Activated CD4-positive, CD25-positive, alpha-beta regulatory T cell (primary cell): ENCODE measurements at regions not wholly inside any gene's neighbourhood (a gene's known extent, or its start where the extent isn't known, plus 50 kb on each side); places are given as distances from the start of the nearest gene placed in this dataset.
"Not testable (repeated sequence)": the region's sequence is repeated elsewhere in the genome, so short reads cannot be mapped to it uniquely, and the experiment has no call there.

ENCODE experiments used
- DNase-seq, 4 experiments: peaks; one replicate each; lab custom pipeline; 2025; lab: John Stamatoyannopoulos, UW

DNA sequence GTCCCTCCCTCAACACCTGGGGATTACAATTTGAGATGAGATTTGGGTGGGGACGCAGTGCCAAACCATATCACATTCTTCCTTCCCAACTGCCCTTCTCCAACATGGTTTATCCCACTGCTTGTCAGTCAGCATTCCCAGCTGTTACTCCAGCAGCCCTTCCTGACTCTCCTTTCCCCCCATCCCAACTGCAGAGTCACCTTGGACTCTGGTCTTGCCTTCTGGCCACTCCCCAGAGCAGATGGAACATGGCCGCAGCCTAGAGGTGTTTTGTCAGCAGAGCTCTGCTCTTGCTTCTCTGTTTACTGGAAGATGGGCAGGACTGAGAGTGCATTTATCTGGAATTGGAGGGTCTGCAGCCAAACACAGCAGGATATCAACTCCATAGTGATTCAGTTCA, 51.2 kb upstream of the MEX3C start:
- no peak for DNase-seq

GRCh38 chr18:51250006-51250405, 52.5 kb upstream of the MEX3C start:
- no peak for DNase-seq

DNA sequence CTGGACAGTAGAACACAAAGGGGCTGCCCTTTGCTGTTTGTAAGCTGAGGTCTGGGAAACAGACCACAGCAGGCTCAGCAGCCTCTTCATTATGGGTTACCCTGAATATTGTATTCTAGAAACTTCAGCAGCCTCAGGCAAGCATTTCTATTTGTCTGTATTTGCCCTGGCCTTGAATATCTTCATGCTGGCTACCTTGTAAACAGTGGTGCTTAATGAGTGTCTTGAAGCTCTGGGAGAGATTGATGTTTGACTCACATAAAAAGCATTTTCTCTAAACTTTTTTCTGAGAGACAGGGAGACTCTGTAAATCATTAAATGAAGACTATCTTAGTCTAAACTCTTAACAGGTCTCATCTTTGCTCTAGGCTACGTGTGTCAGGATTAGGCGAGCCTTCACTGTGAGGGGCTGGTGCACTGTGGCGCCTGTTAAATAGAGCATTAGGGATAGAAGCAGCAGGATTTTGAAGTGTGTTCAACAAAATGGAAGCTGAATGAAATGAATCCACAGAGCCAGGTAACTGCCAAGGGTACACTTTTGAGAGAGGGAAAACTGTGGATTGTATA, 53.1 kb upstream of the MEX3C start:
- no peak for DNase-seq

DNA sequence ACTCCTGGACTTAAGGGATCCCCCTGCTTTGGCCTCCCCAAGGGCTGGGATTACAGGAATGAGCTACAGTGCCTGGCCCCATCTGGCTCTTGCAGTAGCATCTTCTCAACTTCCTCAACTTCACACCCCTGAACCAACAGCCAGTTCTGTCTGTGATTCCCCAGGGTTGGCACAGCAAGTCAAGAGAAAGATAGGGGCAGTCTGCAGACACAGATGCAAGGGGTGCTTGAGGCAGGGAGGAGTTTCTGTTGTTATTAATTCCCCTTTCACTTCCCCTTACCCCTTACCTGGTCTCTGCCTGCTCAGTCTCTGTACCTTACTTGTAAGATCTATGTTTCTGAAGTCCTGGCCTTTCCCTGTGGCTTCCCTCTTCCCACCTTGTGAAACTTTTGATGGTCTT, 54.1 kb upstream of the MEX3C start:
- no peak for DNase-seq

GRCh38 chr18:51253476-51253875, 56.0 kb upstream of the MEX3C start:
- DNase-seq, result no peak

GRCh38 chr18:51255693-51256092, 58.2 kb upstream of the MEX3C start:
- DNase-seq, result no peak

DNA sequence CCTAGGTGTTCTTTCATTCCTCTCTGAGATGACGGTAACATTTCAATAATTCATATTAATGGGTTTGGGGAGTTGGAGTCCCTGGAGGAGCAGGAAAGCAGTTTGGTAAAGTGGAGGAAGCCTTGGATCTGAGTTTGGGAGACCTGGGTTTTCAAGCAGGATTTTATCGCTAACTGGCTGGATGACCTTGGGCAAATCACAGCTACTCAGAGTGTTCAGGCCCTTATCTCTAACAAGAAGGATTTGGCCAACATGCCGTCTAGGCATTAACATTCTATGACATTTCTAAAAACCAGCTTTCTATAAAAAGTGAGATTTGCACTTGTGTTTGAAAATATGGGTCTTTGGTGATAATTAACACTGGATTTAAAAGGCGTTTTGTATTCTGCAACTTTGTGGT, 59.7 kb upstream of the MEX3C start:
- no peak for DNase-seq

- no peak for DNase-seq
These were observed 62.6 kb upstream of the MEX3C start for GRCh38 chr18:51260118-51260517.

- DNase-seq, result not testable (repeated sequence)
These were observed 68.6 kb upstream of the MEX3C start for GRCh38 chr18:51266077-51266476.

GRCh38 chr18:51266773-51267172, 69.3 kb upstream of the MEX3C start:
- DNase-seq, result no peak

GRCh38 chr18:51273437-51273836, 76.0 kb upstream of the MEX3C start:
- DNase-seq, result no peak

DNA sequence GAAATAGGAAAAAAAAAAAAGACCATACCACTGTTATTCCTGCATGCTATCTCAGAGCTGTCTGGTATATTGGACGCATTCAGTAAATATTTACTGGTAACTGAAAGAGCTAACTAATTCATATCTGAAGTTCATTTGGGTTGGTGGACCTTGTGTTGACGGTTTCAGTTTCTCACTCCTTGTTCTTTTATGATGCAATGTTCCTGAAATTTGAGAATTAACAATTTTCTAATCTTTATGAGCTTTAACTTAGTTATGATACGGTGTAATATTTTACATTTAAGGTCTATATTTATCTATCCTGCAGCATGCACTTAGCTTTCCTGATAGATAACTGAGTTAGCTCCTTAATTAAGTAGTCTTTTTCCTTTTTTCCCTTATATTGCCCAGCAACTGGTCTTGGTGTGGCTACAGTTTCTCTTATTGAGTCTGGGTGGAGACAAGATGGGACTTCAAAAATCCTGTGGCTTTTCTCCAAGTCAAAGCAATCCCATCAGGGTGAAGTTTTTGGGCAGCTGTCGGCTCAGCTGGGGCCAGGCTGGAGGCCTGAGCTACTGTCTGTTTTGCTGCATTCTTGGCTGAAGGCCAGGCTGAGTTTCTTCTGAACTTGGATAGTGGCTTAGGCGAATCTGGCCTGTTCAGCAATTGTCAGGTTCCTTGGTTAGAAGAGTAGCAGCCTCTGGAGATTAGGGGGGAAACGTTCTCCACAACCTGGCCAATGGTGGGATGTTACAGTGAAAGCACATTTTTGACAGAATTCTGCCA, 78.4 kb upstream of the MEX3C start:
- DNase-seq, result no peak

DNA sequence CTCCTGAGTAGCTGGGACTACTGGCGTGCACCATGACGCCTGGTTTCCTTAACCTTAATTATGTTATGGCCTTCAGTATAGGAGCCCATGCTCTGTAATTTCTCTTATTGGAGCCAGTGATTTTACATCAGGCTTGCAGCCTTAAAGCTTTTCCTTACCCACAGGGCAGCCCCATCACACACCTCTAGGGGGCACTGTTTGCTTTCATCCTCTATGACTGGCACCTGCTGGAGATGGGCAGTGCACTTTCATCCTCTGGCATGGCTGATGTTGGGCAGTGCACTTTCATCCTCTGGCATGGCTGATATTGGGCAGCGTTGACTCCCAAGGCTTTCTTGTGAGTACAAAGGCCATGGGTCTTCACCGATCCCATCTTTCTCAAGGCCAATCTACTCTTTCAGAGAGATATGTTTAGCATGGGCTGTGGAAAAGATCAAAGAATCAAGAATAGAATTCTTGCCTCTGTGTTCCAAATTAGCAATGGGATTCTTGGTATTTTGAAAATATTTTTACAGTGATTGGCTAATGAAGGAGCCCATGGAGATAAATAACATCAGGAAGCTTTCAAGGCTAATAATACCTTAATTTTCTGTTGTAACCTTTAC, 80.7 kb upstream of the MEX3C start:
- DNase-seq, result peak in 1 of 4 experiments; percentile 5

GRCh38 chr18:51279367-51279984, 82.0 kb upstream of the MEX3C start:
- no peak for DNase-seq

GRCh38 chr18:51287818-51288508, 90.5 kb upstream of the MEX3C start:
- DNase-seq, result no peak

- no peak for DNase-seq
These were observed 91.1 kb upstream of the MEX3C start for GRCh38 chr18:51288582-51288981.

GRCh38 chr18:51290860-51291259, 93.4 kb upstream of the MEX3C start:
- DNase-seq, result no peak

DNA sequence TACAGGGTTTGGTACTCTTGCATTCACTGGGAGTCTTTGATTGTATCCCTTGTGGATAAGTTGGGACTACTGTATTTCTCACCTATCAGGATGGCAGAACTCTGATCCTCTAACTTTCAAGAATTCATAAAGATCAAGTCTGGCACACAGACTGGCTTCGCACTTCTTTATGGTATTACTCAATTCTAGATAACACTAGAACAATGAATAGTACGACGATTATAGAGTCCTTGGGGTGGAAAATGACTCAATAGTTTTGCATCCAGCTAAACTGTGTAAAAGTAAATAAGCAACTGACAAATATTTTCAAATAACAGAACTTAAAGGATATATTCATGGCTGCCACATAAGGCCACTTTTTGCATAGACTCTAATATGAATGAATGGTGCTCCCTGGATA, 103.4 kb upstream of the MEX3C start:
- no peak for DNase-seq

DNA sequence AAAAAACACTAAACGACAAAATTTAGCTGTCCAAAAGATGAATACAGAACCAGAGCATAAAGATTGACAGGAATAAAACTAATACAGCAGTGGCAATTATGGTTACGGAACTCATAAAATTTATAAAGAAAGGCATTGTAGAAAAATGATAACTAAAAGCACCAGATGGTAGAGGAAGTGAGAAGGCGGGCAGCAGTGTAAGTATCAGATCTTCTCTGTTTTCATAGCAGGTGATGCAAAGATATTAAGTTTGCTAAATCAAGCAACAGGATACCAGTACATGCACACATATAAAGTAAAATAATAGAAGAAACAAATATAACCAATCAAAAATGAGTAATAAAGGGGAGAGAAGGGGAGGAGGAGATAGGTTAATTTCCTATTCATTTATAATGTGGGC, 103.9 kb upstream of the MEX3C start:
- no peak for DNase-seq

DNA sequence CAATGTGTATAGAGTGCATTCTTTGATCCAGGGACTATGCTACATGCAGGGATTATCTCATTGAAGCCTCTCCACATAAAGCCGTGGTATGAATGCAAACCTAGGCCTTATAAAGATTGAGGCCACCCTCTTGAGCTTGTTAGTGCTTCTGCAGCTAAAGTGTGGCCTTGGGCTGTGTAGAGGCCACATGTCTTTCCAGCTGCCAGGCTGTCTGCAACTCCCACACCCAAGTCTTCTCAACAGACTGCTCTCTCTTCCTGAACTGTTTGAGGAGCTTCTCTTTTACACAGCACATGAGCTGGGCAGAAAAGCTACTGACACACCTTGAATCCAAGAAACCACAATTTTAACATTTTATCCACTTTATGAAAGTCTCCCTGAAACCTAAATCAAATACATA, 119.2 kb upstream of the MEX3C start:
- DNase-seq, result no peak

- no peak for DNase-seq
These were observed 124.2 kb upstream of the MEX3C start for GRCh38 chr18:51321696-51322095.

DNA sequence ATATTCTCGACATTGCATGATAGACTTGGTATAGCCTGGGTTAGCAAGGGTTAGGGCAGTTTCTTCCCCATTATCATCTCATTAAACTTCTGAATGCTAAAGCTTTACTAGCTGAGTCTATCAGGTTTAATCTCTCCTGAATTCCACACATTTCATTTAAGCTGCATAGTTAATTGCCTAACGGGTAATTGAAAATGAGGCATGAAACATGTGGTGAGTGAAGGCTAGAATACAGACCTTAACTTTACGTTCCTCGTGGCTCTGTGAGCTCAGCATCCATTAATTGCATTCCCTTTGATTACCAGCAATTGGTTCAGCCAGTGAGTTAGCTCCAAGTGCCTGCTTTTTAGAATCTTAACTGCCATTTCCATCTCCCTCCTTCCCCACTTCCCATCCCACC, 126.5 kb upstream of the MEX3C start:
- DNase-seq, result no peak

DNA sequence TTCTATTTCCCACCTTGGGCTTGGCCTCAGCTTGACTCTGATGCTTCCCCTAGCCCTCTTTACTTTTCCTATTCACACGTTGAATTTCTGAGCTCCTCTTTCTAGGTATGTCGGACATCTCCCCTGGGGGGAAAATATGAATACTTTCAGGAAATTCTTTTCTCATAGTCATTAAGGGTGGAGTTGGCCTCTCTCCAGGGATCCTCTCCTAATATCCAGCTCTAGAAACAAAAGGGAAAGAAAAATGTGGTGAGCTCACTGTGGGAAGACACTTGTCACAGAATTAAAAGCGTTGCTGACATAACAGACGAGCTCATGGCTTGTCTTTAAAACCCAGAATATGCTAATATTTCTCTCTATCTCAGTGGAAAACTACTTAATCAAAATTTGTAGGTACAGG, 132.7 kb upstream of the MEX3C start:
- no peak for DNase-seq
